ENCODE measurements at regions not wholly inside any gene's neighbourhood (a gene's known extent, or its start where the extent isn't known, plus 50 kb on each side); places are given as distances from the start of the nearest gene placed in this dataset.

- no peak for TF ChIP-seq ZBTB33 (IDR thresholded peaks at IDR 0.05; ENCODE audit: extremely low read depth, insufficient replicate concordance, low read length)
- TF ChIP-seq ZNF274 (IDR thresholded peaks at IDR 0.05; ENCODE audit: low read depth, low read length), result no peak
Measured at GRCh38 chr7:137084607-137085380, 216.3 kb downstream of the CHRM2 start (continued).

GRCh38 chr7:137082391-137082790 is 213.9 kb downstream of the CHRM2 start:
- H2AFZ ChIP-seq (ENCODE audit: low read depth, low read length, poor library complexity, severe bottlenecking), result no peak overlapping the region
- no peak for ATAC-seq
- no peaks in the 10 kb centered on the region for H3K27me3 ChIP-seq (ENCODE audit: insufficient read depth, low read length)
- no peak overlapping the region for H3K27ac ChIP-seq (ENCODE audit: low read depth, low read length)
- H3K4me2 ChIP-seq (ENCODE audit: low read length), result no peak overlapping the region
- no peaks in the 10 kb centered on the region for H3K9me2 ChIP-seq (ENCODE audit: insufficient read depth)
- no peaks in the 10 kb centered on the region for H3K4me1 ChIP-seq (ENCODE audit: control insufficient read depth in 1 of 2, insufficient read depth in 2 of 2, low read length in 2 of 2)
- H3K4me3 ChIP-seq (replicated peaks in 1 of 2; ENCODE audit: low read depth in 1 of 2, low read length in 2 of 2), result no peak overlapping the region
- peaks cover 5 to 18% of the 10 kb centered on the region in 2 experiments; a peak in 2 of 4 replicates for H3K9me3 ChIP-seq (ENCODE audit: control insufficient read depth in 1 of 2, insufficient read depth in 1 of 2, low read depth in 1 of 2, low read length in 2 of 2)
- DNase-seq (ENCODE audit: low read depth, low spot score), result no peak
- no peaks in the 10 kb centered on the region for H3K79me2 ChIP-seq (ENCODE audit: insufficient read depth, low read length)
- H3K36me3 ChIP-seq (ENCODE audit: control insufficient read depth in 1 of 2, insufficient read depth in 2 of 2, low read length in 2 of 2), result no peaks in the 10 kb centered on the region
- RAD21 ChIA-PET (ENCODE audit: low non-redundant PET in 1 of 2, low total read pairs in 2 of 2, uncharacterized antibody in 2 of 2, unreplicated experiment in 2 of 2), result no interaction called here
- POLR2A ChIA-PET, result no interaction called here
- no peaks in the 10 kb centered on the region for H4K20me1 ChIP-seq (ENCODE audit: insufficient read depth)
- BruUV-seq (replicated peaks), result no TSS peak
- intact Hi-C loops (cut with micrococcal nuclease), result no loop called here
- CTCF ChIA-PET, result no interaction called here
- no peak for TF ChIP-seq SRF (IDR thresholded peaks at IDR 0.05; ENCODE audit: low read depth)
- no peak for TF ChIP-seq CBX3 (IDR thresholded peaks at IDR 0.05; ENCODE audit: low read depth)
- no peak for TF ChIP-seq ZNF274 (IDR thresholded peaks at IDR 0.05; ENCODE audit: low read depth, low read length)
- TF ChIP-seq JUND (IDR thresholded peaks at IDR 0.05), result no peak
- TF ChIP-seq POLR2A (IDR thresholded peaks at IDR 0.05; ENCODE audit: borderline replicate concordance, extremely low read depth, insufficient read depth, insufficient read length), result no peak
- TF ChIP-seq POLR2AphosphoS5 (IDR thresholded peaks at IDR 0.05; ENCODE audit: low read depth, low read length), result no peak
- TF ChIP-seq EGR1 (IDR thresholded peaks at IDR 0.05; ENCODE audit: low read depth), result no peak
- no peak overlapping the region for H3K9ac ChIP-seq (ENCODE audit: low read length)
